HCT116 (cell line): ENCODE measurements at regions not wholly inside any gene's neighbourhood (a gene's known extent, or its start where the extent isn't known, plus 50 kb on each side); places are given as distances from the start of the nearest gene placed in this dataset.

Experiments used
- ATAC-seq: fragments of 200-7000 bp; cut with Tn5 transposase; 2 replicates; pipeline ENCODE4 v1.9.1; 2020; ENCODE audit warnings: mild to moderate bottlenecking, moderate library complexity
- BruUV-seq: library from RNA; stranded (reverse); fragments of 400-500 nt; replicated peaks from 2 replicates; lab custom pipeline; 2021; lab: Mats Ljungman, UMichigan
- CTCF ChIA-PET: fragments of 300-600 bp; sonication (Branson Sonifier 250); formaldehyde crosslinking; loops from one replicate; lab custom pipeline; 2021; ENCODE audit warnings: antibody characterized with exemption; lab: Charles Lee
- POLR2A ChIA-PET: fragments of 300-600, 350-600 bp; sonication (Branson Sonifier 250); formaldehyde crosslinking; loops from one replicate; lab custom pipeline; 2021; ENCODE audit warnings: antibody characterized with exemption; lab: Charles Lee
- RAD21 ChIA-PET, 2 experiments: fragments of 300-600 bp; sonication (Branson Sonifier 250); formaldehyde crosslinking; loops; one replicate each; lab custom pipeline; 2023; ENCODE audit warnings: low total read pairs in 2 of 2; ENCODE audit not compliant: uncharacterized antibody in 2 of 2, unreplicated experiment in 2 of 2, low non-redundant PET in 1 of 2; lab: Charles Lee
- DNase-seq: peaks from one replicate; pipeline ENCODE4 v3.0.0-alpha.2; 2010; ENCODE audit warnings: low read depth, low spot score
- H2AFZ ChIP-seq: fragments of 200-600 bp; shearing (Covaris generic), sonication (generic); 2 replicates; pipeline ENCODE4 v1.6.1; 2017; ENCODE audit warnings: low read depth, mixed run types, mixed read lengths, antibody characterized with exemption, low read length; ENCODE audit not compliant: poor library complexity, severe bottlenecking
- H3K27ac ChIP-seq: 2 replicates; pipeline ENCODE4 v1.5.1; 2012; ENCODE audit warnings: low read depth, low read length
- H3K27me3 ChIP-seq: fragments of 200-600 bp; sonication (generic); 2 replicates; pipeline ENCODE4 v1.6.1; 2016; ENCODE audit warnings: mixed run types, low read length, mixed read lengths; ENCODE audit not compliant: insufficient read depth
- H3K36me3 ChIP-seq, 2 experiments: fragments of 200-500 bp in 1 of 2; fragments of 200-600 bp in 1 of 2; sonication (Bioruptor generic) in 1 of 2; sonication (generic) in 1 of 2; 2 replicates each; pipeline versions ENCODE4 v1.5.1 to v1.6.1; 2014 to 2016; ENCODE audit warnings: low read length in 2 of 2, inconsistent platforms in 1 of 2, mixed read lengths in 1 of 2, mixed run types in 1 of 2; ENCODE audit not compliant: insufficient read depth in 2 of 2, control insufficient read depth in 1 of 2
- H3K4me1 ChIP-seq, 2 experiments: fragments of 200-600 bp in 1 of 2; sonication (generic) in 1 of 2; 2 replicates each; pipeline versions ENCODE4 v1.5.1 to v1.6.1; 2012 to 2017; ENCODE audit warnings: low read length in 2 of 2, inconsistent platforms in 1 of 2, mild to moderate bottlenecking in 1 of 2, mixed read lengths in 1 of 2, mixed run types in 1 of 2, moderate library complexity in 1 of 2; ENCODE audit not compliant: insufficient read depth in 2 of 2, control insufficient read depth in 1 of 2
- H3K4me2 ChIP-seq: fragments of 200-600 bp; sonication (generic); 2 replicates; pipeline ENCODE4 v1.6.1; 2017; ENCODE audit warnings: mixed run types, low read length, mixed read lengths
- H3K4me3 ChIP-seq, 2 experiments: fragments of 200-600 bp in 1 of 2; sonication (generic) in 1 of 2; replicated peaks in 1 of 2; 2 replicates each; pipeline ENCODE4 v1.5.1; 2011 to 2016; ENCODE audit warnings: low read length in 2 of 2, control low read depth in 1 of 2, low read depth in 1 of 2, mild to moderate bottlenecking in 1 of 2, mixed read lengths in 1 of 2, mixed run types in 1 of 2
- H3K79me2 ChIP-seq: fragments of 200-600 bp; sonication (generic); 2 replicates; pipeline ENCODE4 v1.6.1; 2017; ENCODE audit warnings: mild to moderate bottlenecking, mixed run types, low read length, moderate library complexity, mixed read lengths; ENCODE audit not compliant: insufficient read depth
- H3K9ac ChIP-seq: fragments of 200-600 bp; sonication (generic); 2 replicates; pipeline ENCODE4 v1.6.1; 2016; ENCODE audit warnings: low read length, mixed read lengths
- H3K9me2 ChIP-seq: fragments of 200-600 bp; sonication (generic), shearing (Covaris generic); 2 replicates; pipeline ENCODE4 v1.6.1; 2017; ENCODE audit warnings: mixed run types, mild to moderate bottlenecking, moderate library complexity; ENCODE audit not compliant: insufficient read depth
- H3K9me3 ChIP-seq, 2 experiments: fragments of 200-500 bp in 1 of 2; fragments of 200-600 bp in 1 of 2; sonication (Bioruptor generic) in 1 of 2; sonication (generic) in 1 of 2; 2 replicates each; pipeline ENCODE4 v1.6.1; 2014 to 2017; ENCODE audit warnings: low read length in 2 of 2, mixed read lengths in 2 of 2, inconsistent platforms in 1 of 2, low read depth in 1 of 2, mild to moderate bottlenecking in 1 of 2, mixed run types in 1 of 2, moderate library complexity in 1 of 2; ENCODE audit not compliant: control insufficient read depth in 1 of 2, insufficient read depth in 1 of 2
- H4K20me1 ChIP-seq: fragments of 200-600 bp; sonication (generic), shearing (Covaris generic); 2 replicates; pipeline ENCODE4 v1.6.1; 2017; ENCODE audit warnings: mixed run types, mild to moderate bottlenecking, moderate library complexity; ENCODE audit not compliant: insufficient read depth
- CBX3 ChIP-seq: IDR thresholded peaks from 2 replicates; pipeline ENCODE4 v1.6.1; 2012; ENCODE audit warnings: low read depth
- ELF1 ChIP-seq: IDR thresholded peaks from 2 replicates; pipeline ENCODE4 v1.6.1; 2012; ENCODE audit warnings: low read depth, borderline replicate concordance
- EZH2 ChIP-seq: fragments of 200-600 bp; sonication (generic); IDR thresholded peaks from 2 replicates; pipeline ENCODE4 v1.6.1; 2017; ENCODE audit warnings: antibody characterized with exemption, mixed run types
- EZH2phosphoT487 ChIP-seq: fragments of 200-600 bp; IDR thresholded peaks from 2 replicates; pipeline ENCODE4 v1.6.1; 2018; ENCODE audit warnings: antibody characterized with exemption, borderline replicate concordance
- FOSL1 ChIP-seq: IDR thresholded peaks from 2 replicates; pipeline ENCODE4 v1.6.1; 2012; ENCODE audit warnings: low read depth
- JUND ChIP-seq: IDR thresholded peaks from 2 replicates; pipeline ENCODE4 v1.6.1; 2012
- POLR2A ChIP-seq: IDR thresholded peaks from 2 replicates; pipeline ENCODE4 v1.7.0; 2011; ENCODE audit warnings: borderline replicate concordance; ENCODE audit not compliant: insufficient read depth, insufficient read length; ENCODE audit errors: extremely low read depth
- POLR2AphosphoS5 ChIP-seq: IDR thresholded peaks from 2 replicates; pipeline ENCODE4 v1.6.1; 2011; ENCODE audit warnings: mild to moderate bottlenecking, low read depth, low read length, moderate library complexity
- RAD21 ChIP-seq: IDR thresholded peaks from 2 replicates; pipeline ENCODE4 v1.6.1; 2012; ENCODE audit warnings: low read depth, mild to moderate bottlenecking
- SIN3A ChIP-seq: IDR thresholded peaks from 2 replicates; pipeline ENCODE4 v1.6.1; 2012; ENCODE audit warnings: low read depth
- SP1 ChIP-seq: IDR thresholded peaks from 2 replicates; pipeline ENCODE4 v1.6.1; 2012; ENCODE audit warnings: low read depth
- SRF ChIP-seq: IDR thresholded peaks from 2 replicates; pipeline ENCODE4 v1.6.1; 2012; ENCODE audit warnings: low read depth
- TCF7L2 ChIP-seq: IDR thresholded peaks from 2 replicates; pipeline ENCODE4 v1.7.0; 2011; ENCODE audit warnings: borderline replicate concordance, inconsistent platforms; ENCODE audit not compliant: insufficient read depth, insufficient read length; ENCODE audit errors: extremely low read depth
- YY1 ChIP-seq: IDR thresholded peaks from 2 replicates; pipeline ENCODE4 v1.6.1; 2011; ENCODE audit warnings: low read length, low read depth, moderate library complexity, mild to moderate bottlenecking; ENCODE audit not compliant: insufficient replicate concordance; ENCODE audit errors: extremely low read depth
- ZBTB33 ChIP-seq: IDR thresholded peaks from 2 replicates; pipeline ENCODE4 v1.6.1; 2011; ENCODE audit warnings: mild to moderate bottlenecking, low read length, moderate library complexity; ENCODE audit not compliant: insufficient replicate concordance; ENCODE audit errors: extremely low read depth
- ZNF274 ChIP-seq: fragments of 200-500 bp; sonication (Bioruptor generic); IDR thresholded peaks from 2 replicates; pipeline ENCODE4 v1.6.1; 2014; ENCODE audit warnings: mild to moderate bottlenecking, low read depth, low read length, inconsistent platforms
- intact Hi-C: fragments of 100-400 bp; cut with micrococcal nuclease; formaldehyde crosslinking; loops from 2 replicates; pipeline ENCODE4 v1.10.0; 2022
- TF ChIP-seq, protein P1 (sequence below): IDR thresholded peaks from 2 replicates; pipeline ENCODE4 v1.6.1; 2012
- TF ChIP-seq, protein P2 (sequence below), 3 experiments: fragments of 200-600 bp in 1 of 3; sonication (generic) in 1 of 3; IDR thresholded peaks in 2 of 3; conservative IDR thresholded peaks in 1 of 3; 2 replicates each; pipeline ENCODE4 v1.5.1; 2012 to 2017; ENCODE audit warnings: low read depth in 2 of 3, low read length in 2 of 3, antibody characterized with exemption in 1 of 3, borderline replicate concordance in 1 of 3, control low read depth in 1 of 3, mild to moderate bottlenecking in 1 of 3, mixed read lengths in 1 of 3, mixed run types in 1 of 3, moderate library complexity in 1 of 3; ENCODE audit not compliant: insufficient read depth in 1 of 3
- TF ChIP-seq, protein P3 (sequence below): IDR thresholded peaks from 2 replicates; pipeline ENCODE4 v1.6.1; 2012

- DNase-seq (no peak), ATAC-seq (no peak)
- H3K4me3 ChIP-seq, result no peak overlapping the region
- H3K79me2 ChIP-seq, result no peaks in the 10 kb centered on the region
- BruUV-seq, result no TSS peak
- H3K27ac ChIP-seq, result no peak overlapping the region
- no peaks in the 10 kb centered on the region for H3K27me3 ChIP-seq
- H3K36me3 ChIP-seq, result no peaks in the 10 kb centered on the region
- no peak overlapping the region for H3K9ac ChIP-seq
- H3K9me2 ChIP-seq, result no peaks in the 10 kb centered on the region; the same call in 1 of the 2 replicates
- intact Hi-C loops, result no loop called here
- H3K9me3 ChIP-seq, result no peaks in the 10 kb centered on the region
- TF ChIP-seq TCF7L2, result no peak
- TF ChIP-seq, protein P1, sequence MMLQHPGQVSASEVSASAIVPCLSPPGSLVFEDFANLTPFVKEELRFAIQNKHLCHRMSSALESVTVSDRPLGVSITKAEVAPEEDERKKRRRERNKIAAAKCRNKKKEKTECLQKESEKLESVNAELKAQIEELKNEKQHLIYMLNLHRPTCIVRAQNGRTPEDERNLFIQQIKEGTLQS, result no peak
- no peak for TF ChIP-seq ZBTB33
- TF ChIP-seq POLR2AphosphoS5, result no peak
- no peak for TF ChIP-seq ELF1
- no peak for TF ChIP-seq ZNF274
- TF ChIP-seq YY1, result no peak
- TF ChIP-seq RAD21, result no peak
- TF ChIP-seq POLR2A, result no peak
- no peak for TF ChIP-seq SIN3A
- TF ChIP-seq EZH2phosphoT487, result no peak
- TF ChIP-seq SP1, result no peak
- no peak for TF ChIP-seq JUND
- TF ChIP-seq, protein P2, sequence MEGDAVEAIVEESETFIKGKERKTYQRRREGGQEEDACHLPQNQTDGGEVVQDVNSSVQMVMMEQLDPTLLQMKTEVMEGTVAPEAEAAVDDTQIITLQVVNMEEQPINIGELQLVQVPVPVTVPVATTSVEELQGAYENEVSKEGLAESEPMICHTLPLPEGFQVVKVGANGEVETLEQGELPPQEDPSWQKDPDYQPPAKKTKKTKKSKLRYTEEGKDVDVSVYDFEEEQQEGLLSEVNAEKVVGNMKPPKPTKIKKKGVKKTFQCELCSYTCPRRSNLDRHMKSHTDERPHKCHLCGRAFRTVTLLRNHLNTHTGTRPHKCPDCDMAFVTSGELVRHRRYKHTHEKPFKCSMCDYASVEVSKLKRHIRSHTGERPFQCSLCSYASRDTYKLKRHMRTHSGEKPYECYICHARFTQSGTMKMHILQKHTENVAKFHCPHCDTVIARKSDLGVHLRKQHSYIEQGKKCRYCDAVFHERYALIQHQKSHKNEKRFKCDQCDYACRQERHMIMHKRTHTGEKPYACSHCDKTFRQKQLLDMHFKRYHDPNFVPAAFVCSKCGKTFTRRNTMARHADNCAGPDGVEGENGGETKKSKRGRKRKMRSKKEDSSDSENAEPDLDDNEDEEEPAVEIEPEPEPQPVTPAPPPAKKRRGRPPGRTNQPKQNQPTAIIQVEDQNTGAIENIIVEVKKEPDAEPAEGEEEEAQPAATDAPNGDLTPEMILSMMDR (IDR thresholded peaks at IDR 0.05 in 2 of 3, conservative IDR thresholded peaks at IDR 0.05 in 1 of 3; ENCODE audit: borderline replicate concordance in 1 of 3, insufficient read depth in 1 of 3, low read depth in 2 of 3, low read length in 2 of 3), result no peak
- no peak for TF ChIP-seq FOSL1
- TF ChIP-seq CBX3, result no peak
- TF ChIP-seq, protein P3, sequence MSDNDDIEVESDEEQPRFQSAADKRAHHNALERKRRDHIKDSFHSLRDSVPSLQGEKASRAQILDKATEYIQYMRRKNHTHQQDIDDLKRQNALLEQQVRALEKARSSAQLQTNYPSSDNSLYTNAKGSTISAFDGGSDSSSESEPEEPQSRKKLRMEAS, result no peak
- TF ChIP-seq EZH2, result no peak
- TF ChIP-seq SRF, result no peak
- no peak overlapping the region for H3K4me2 ChIP-seq
- H2AFZ ChIP-seq, result no peak overlapping the region
- no peaks in the 10 kb centered on the region for H3K4me1 ChIP-seq
- ChIA-PET POLR2A (no interaction called here), CTCF (interaction anchor here (1.7 kb wide), 1 partner anchor 20 kb away, joined by 5 read pairs; no protein-coding TSS in a partner anchor), RAD21 (no interaction called here)
- H4K20me1 ChIP-seq, result no peaks in the 10 kb centered on the region
These were observed 173.2 kb downstream of the PRELID2 start for GRCh38 chr5:145661737-145662485.
